ENCODE measurements at regions not wholly inside any gene's neighbourhood (a gene's known extent, or its start where the extent isn't known, plus 50 kb on each side); places are given as distances from the start of the nearest gene placed in this dataset.
A peak's percentile ranks its signal among the peaks of the same experiment; 100 is the strongest.
"Not testable (repeated sequence)": the region's sequence is repeated elsewhere in the genome, so short reads cannot be mapped to it uniquely, and the experiment has no call there.

GRCh38 chr13:62388515-62388914 is 972.9 kb upstream of the PCDH20 start:
- no peak for DNase-seq (ENCODE audit: low spot score)

- no peak for DNase-seq (ENCODE audit: low spot score)
Measured at GRCh38 chr13:62387647-62388046, 972.0 kb upstream of the PCDH20 start.

- not testable (repeated sequence) for DNase-seq (ENCODE audit: low spot score)
Measured at GRCh38 chr13:62379241-62379640, 963.6 kb upstream of the PCDH20 start.

GRCh38 chr13:62377838-62378237 is 962.2 kb upstream of the PCDH20 start:
- DNase-seq (ENCODE audit: low spot score) = no peak

- DNase-seq (ENCODE audit: low spot score) = no peak
Measured at GRCh38 chr13:62375653-62376052, 960.0 kb upstream of the PCDH20 start.

GRCh38 chr13:62371737-62372136 is 956.1 kb upstream of the PCDH20 start:
- no peak for DNase-seq (ENCODE audit: low spot score)

- not testable (repeated sequence) for DNase-seq (ENCODE audit: low spot score)
Measured at GRCh38 chr13:62367971-62368370, 952.3 kb upstream of the PCDH20 start.

- DNase-seq (ENCODE audit: low spot score) = no peak
Measured at GRCh38 chr13:62360609-62361008, 945.0 kb upstream of the PCDH20 start.

- DNase-seq (ENCODE audit: low spot score) = no peak
Measured at GRCh38 chr13:62358646-62358932, 942.9 kb upstream of the PCDH20 start.

- DNase-seq (ENCODE audit: low spot score) = peak; percentile 29
Measured at GRCh38 chr13:62357887-62358645, 942.4 kb upstream of the PCDH20 start.

- DNase-seq (ENCODE audit: low spot score) = no peak
Measured at GRCh38 chr13:62356977-62357376, 941.3 kb upstream of the PCDH20 start.

- DNase-seq (ENCODE audit: low spot score) = no peak
Measured at GRCh38 chr13:62337109-62337880, 921.6 kb upstream of the PCDH20 start.

GRCh38 chr13:62336507-62336906 is 920.9 kb upstream of the PCDH20 start:
- DNase-seq (ENCODE audit: low spot score) = no peak

- DNase-seq (ENCODE audit: low spot score) = no peak
Measured at GRCh38 chr13:62333466-62333865, 917.8 kb upstream of the PCDH20 start.

- DNase-seq (ENCODE audit: low spot score) = no peak
Measured at GRCh38 chr13:62331384-62331783, 915.7 kb upstream of the PCDH20 start.

GRCh38 chr13:62327367-62327766 is 911.7 kb upstream of the PCDH20 start:
- no peak for DNase-seq (ENCODE audit: low spot score)

GRCh38 chr13:62324842-62325241 is 909.2 kb upstream of the PCDH20 start:
- DNase-seq (ENCODE audit: low spot score) = no peak

- DNase-seq (ENCODE audit: low spot score) = no peak
Measured at GRCh38 chr13:62321895-62322294, 906.2 kb upstream of the PCDH20 start.

GRCh38 chr13:62321139-62321538 is 905.5 kb upstream of the PCDH20 start:
- DNase-seq (ENCODE audit: low spot score) = no peak

- peak; percentile 56 for DNase-seq (ENCODE audit: low spot score)
Measured at GRCh38 chr13:62320129-62321108, 904.8 kb upstream of the PCDH20 start.

- DNase-seq (ENCODE audit: low spot score) = no peak
Measured at GRCh38 chr13:62309904-62310303, 894.3 kb upstream of the PCDH20 start.

- DNase-seq (ENCODE audit: low spot score) = no peak
Measured at GRCh38 chr13:62305756-62306155, 890.1 kb upstream of the PCDH20 start.

Data from SW480 (cell line).